Spleen (tissue), 11 donors: ENCODE measurements at regions not wholly inside any gene's neighbourhood (a gene's known extent, or its start where the extent isn't known, plus 50 kb on each side); places are given as distances from the start of the nearest gene placed in this dataset.

Experiments used
- DNase-seq: peaks from one replicate; pipeline ENCODE4 v3.0.0-alpha.2; 2020
- H3K27ac ChIP-seq, 8 donors: fragments of 200-600 bp; sonication (generic) in 7 of 8; 1 replicate in 4 of 8; 2 replicates in 4 of 8; pipeline versions ENCODE4 v1.5.0 to v1.8.0; 2016 to 2021; ENCODE audit warnings: inconsistent platforms in 4 of 8, mild to moderate bottlenecking in 4 of 8, moderate library complexity in 1 of 8
- H3K27me3 ChIP-seq, 7 donors: fragments of 200-600 bp; sonication (generic) in 6 of 7; replicated peaks in 1 of 7; 1 replicate in 4 of 7; 2 replicates in 3 of 7; pipeline versions ENCODE4 v1.5.0 to v1.8.0; 2016 to 2021; ENCODE audit warnings: inconsistent platforms in 3 of 7, mild to moderate bottlenecking in 1 of 7
- H3K36me3 ChIP-seq, 6 donors: fragments of 200-600 bp; sonication (generic) in 5 of 6; 1 replicate in 4 of 6; 2 replicates in 2 of 6; pipeline versions ENCODE4 v1.5.0 to v1.8.0; 2016 to 2021; ENCODE audit warnings: inconsistent platforms in 2 of 6
- H3K4me1 ChIP-seq, 6 donors: fragments of 200-600 bp; sonication (generic) in 5 of 6; 1 replicate in 3 of 6; 2 replicates in 3 of 6; pipeline versions ENCODE4 v1.5.0 to v1.8.0; 2016 to 2021; ENCODE audit warnings: inconsistent platforms in 3 of 6
- H3K4me3 ChIP-seq, 8 donors: fragments of 200-600 bp; sonication (generic) in 7 of 8; 1 replicate in 4 of 8; 2 replicates in 4 of 8; pipeline versions ENCODE4 v1.5.0 to v1.8.0; 2016 to 2021; ENCODE audit warnings: inconsistent platforms in 4 of 8, mild to moderate bottlenecking in 4 of 8, moderate library complexity in 2 of 8
- H3K9me3 ChIP-seq, 8 donors: fragments of 200-600 bp; sonication (generic) in 7 of 8; 1 replicate in 4 of 8; 2 replicates in 4 of 8; pipeline versions ENCODE4 v1.5.0 to v1.8.0; 2016 to 2021; ENCODE audit warnings: inconsistent platforms in 4 of 8
- POLR2A ChIP-seq, 3 donors: fragments of 450-650 bp; IDR thresholded peaks; one replicate each; pipeline ENCODE4 v1.5.1; 2017; ENCODE audit warnings: antibody characterized with exemption in 3 of 3, mild to moderate bottlenecking in 1 of 3
- POLR2AphosphoS5 ChIP-seq, 3 donors: sonication (generic); formaldehyde crosslinking; IDR thresholded peaks; one replicate each; pipeline ENCODE4 v1.5.1; 2017; ENCODE audit warnings: antibody characterized with exemption in 3 of 3
- WGBS, 5 donors: extraction: QIAGEN DNeasy Blood & Tissue Kit in 3 of 5; methylation state at CpG; one replicate each; pipeline versions ENCODE4 v1.1.5 to v1.1.7; 2013 to 2018; 5-methylcytosine and 5-hydroxymethylcytosine counted together
- intact Hi-C: fragments of 100-400 bp; cut with DNase I; formaldehyde crosslinking; loops from one replicate; pipeline ENCODE4 v1.15.0; 2023; ENCODE audit warnings: low total_unique reads
- TF ChIP-seq, protein P1 (sequence below), 11 experiments: fragments of 200-600 bp in 7 of 11; fragments of 450-650 bp in 4 of 11; sonication (generic) in 4 of 11; IDR thresholded peaks in 8 of 11; conservative IDR thresholded peaks in 3 of 11; 1 replicate in 7 of 11; 2 replicates in 4 of 11; pipeline versions ENCODE4 v1.4.0 to v1.8.0; 2016 to 2021; ENCODE audit warnings: antibody characterized with exemption in 11 of 11, inconsistent platforms in 4 of 11, mild to moderate bottlenecking in 1 of 11
- donor health status: healthy with polysubstance abuse.
- donor health status: DM: no; HTN: no; CAD: no; lungs with moderate emphysema.
- donor health status: DM: no; HTN: no; CAD: no.
- donor health status: Bipolar disorder and iron deficiency.
- donor health status: healthy.
- donor health status: DM: no; HTN: no; CAD: no.
- donor health status: DM: yes; HTN: yes; CAD: no.

DNA sequence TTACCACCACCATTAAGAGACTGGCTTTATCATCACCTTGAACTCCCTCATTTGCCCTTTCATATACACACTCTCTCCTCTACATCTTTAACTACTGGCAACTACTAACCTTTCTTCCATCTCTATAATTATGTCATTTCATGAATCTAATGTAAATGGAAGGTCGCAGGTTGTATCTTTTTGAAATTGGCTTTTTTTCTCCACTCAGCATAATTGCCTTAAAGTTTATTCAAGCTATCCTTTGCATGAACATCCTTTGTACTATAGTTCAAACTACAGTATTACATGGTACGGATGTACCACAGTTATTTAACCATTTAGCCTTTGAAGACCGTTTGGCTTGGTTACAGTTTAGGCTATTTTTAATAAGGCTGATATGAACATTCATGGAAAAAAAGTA, 129.5 kb upstream of the ZNF804A start:
- 48 to 78% (median 62%) methylated on average over 3 of the region's 3 CpGs for WGBS, 5 donors
- no peaks in the 10 kb centered on the region for H3K27me3 ChIP-seq
- H3K36me3 ChIP-seq: no peaks in the 10 kb centered on the region
- DNase-seq: no peak
- no peaks in the 10 kb centered on the region for H3K4me1 ChIP-seq
- H3K27ac ChIP-seq: no peak overlapping the region
- intact Hi-C loops: no loop called here
- TF ChIP-seq POLR2A (IDR thresholded peaks at IDR 0.05) (no peak), POLR2AphosphoS5 (IDR thresholded peaks at IDR 0.05) (no peak)
- TF ChIP-seq, protein P1, sequence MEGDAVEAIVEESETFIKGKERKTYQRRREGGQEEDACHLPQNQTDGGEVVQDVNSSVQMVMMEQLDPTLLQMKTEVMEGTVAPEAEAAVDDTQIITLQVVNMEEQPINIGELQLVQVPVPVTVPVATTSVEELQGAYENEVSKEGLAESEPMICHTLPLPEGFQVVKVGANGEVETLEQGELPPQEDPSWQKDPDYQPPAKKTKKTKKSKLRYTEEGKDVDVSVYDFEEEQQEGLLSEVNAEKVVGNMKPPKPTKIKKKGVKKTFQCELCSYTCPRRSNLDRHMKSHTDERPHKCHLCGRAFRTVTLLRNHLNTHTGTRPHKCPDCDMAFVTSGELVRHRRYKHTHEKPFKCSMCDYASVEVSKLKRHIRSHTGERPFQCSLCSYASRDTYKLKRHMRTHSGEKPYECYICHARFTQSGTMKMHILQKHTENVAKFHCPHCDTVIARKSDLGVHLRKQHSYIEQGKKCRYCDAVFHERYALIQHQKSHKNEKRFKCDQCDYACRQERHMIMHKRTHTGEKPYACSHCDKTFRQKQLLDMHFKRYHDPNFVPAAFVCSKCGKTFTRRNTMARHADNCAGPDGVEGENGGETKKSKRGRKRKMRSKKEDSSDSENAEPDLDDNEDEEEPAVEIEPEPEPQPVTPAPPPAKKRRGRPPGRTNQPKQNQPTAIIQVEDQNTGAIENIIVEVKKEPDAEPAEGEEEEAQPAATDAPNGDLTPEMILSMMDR (IDR thresholded peaks at IDR 0.05 in 8 of 11, conservative IDR thresholded peaks at IDR 0.05 in 3 of 11): no peak
- no peak overlapping the region for H3K4me3 ChIP-seq
- peaks cover 0 to 5% (median 0%) of the 10 kb centered on the region in 8 donors for H3K9me3 ChIP-seq

GRCh38 chr2:184472481-184472880, 125.8 kb upstream of the ZNF804A start:
- no peak for DNase-seq
- Histone ChIP-seq H3K27me3 (no peaks in the 10 kb centered on the region), H3K36me3 (no peaks in the 10 kb centered on the region), H3K27ac (no peak overlapping the region), H3K9me3 (no peaks in the 10 kb centered on the region), H3K4me3 (no peak overlapping the region), H3K4me1 (no peaks in the 10 kb centered on the region)
- WGBS, 5 donors: 86 to 94% (median 92%) methylated on average over 1 of the region's 1 CpG
- intact Hi-C loops: no loop called here
- TF ChIP-seq, protein P1 (IDR thresholded peaks at IDR 0.05 in 8 of 11, conservative IDR thresholded peaks at IDR 0.05 in 3 of 11): no peak
- TF ChIP-seq POLR2AphosphoS5 (IDR thresholded peaks at IDR 0.05) (no peak), POLR2A (IDR thresholded peaks at IDR 0.05) (no peak)

DNA sequence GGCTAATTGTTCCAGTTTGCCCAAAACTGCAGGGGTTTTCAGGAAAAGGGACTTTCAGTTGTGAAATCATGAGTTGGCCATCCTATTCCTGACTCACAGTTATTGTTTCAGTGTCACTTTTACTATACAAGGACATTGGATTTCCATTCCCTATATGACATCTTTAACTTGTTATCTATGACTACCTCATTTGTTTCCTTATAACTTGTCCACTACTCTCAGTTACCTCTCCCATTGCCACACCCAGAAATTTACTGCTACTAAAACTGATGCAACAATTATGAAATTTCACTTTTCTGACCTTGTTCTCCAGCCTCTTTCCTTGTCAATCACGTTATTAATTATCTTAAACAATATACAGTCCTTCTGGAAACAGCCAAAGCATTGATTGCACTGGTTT, 116.5 kb upstream of the ZNF804A start:
- no peak overlapping the region for H3K4me3 ChIP-seq
- no peaks in the 10 kb centered on the region for H3K9me3 ChIP-seq
- TF ChIP-seq, protein P1 (IDR thresholded peaks at IDR 0.05 in 8 of 11, conservative IDR thresholded peaks at IDR 0.05 in 3 of 11): no peak
- TF ChIP-seq POLR2A (IDR thresholded peaks at IDR 0.05) (no peak), POLR2AphosphoS5 (IDR thresholded peaks at IDR 0.05) (no peak)
- no peaks in the 10 kb centered on the region for H3K36me3 ChIP-seq
- intact Hi-C loops: no loop called here
- 44 to 55% (median 46%) methylated on average over 1 of the region's 1 CpG for WGBS, 5 donors
- no peak for DNase-seq
- no peaks in the 10 kb centered on the region for H3K4me1 ChIP-seq
- no peaks in the 10 kb centered on the region for H3K27me3 ChIP-seq
- H3K27ac ChIP-seq: no peak overlapping the region

- Histone ChIP-seq H3K4me1 (no peaks in the 10 kb centered on the region), H3K27me3 (no peaks in the 10 kb centered on the region), H3K9me3 (no peaks in the 10 kb centered on the region), H3K4me3 (no peak overlapping the region), H3K36me3 (no peaks in the 10 kb centered on the region), H3K27ac (no peak overlapping the region)
- 52 to 77% (median 61%) methylated on average over 2 of the region's 2 CpGs for WGBS, 5 donors
- TF ChIP-seq, protein P1 (IDR thresholded peaks at IDR 0.05 in 8 of 11, conservative IDR thresholded peaks at IDR 0.05 in 3 of 11): no peak
- TF ChIP-seq POLR2A (IDR thresholded peaks at IDR 0.05) (no peak), POLR2AphosphoS5 (IDR thresholded peaks at IDR 0.05) (no peak)
- intact Hi-C loops: no loop called here
- no peak for DNase-seq
Observed at GRCh38 chr2:184498936-184499335, 99.4 kb upstream of the ZNF804A start.
